ENCODE measurements at regions not wholly inside any gene's neighbourhood (a gene's known extent, or its start where the extent isn't known, plus 50 kb on each side); places are given as distances from the start of the nearest gene placed in this dataset.
"Not testable (repeated sequence)": the region's sequence is repeated elsewhere in the genome, so short reads cannot be mapped to it uniquely, and the experiment has no call there.

GRCh38 chr18:9049495-9049809 lies 53.0 kb upstream of the NDUFV2 start:
- DNase-seq (ENCODE audit: low read depth, low spot score) = no peak
- Histone ChIP-seq H3K4me3 (ENCODE audit: low read depth in 2 of 2, low read length in 2 of 2) (no peak overlapping the region), H3K4me1 (ENCODE audit: control insufficient read depth, insufficient read depth, low read length) (no peaks in the 10 kb centered on the region), H3K27ac (ENCODE audit: low read length) (no peak overlapping the region), H3K27me3 (ENCODE audit: control insufficient read depth, insufficient read depth, low read length) (no peaks in the 10 kb centered on the region), H3K9me3 (ENCODE audit: control insufficient read depth, insufficient read depth, low read depth, low read length) (peaks cover 8% of the 10 kb centered on the region; the same call in 1 of the 2 replicates), H3K36me3 (ENCODE audit: control insufficient read depth, insufficient read depth, low read length) (no peaks in the 10 kb centered on the region)
- no peak for ATAC-seq
- ChIA-PET CTCF (no interaction called here), POLR2A (no interaction called here)
- TF ChIP-seq REST (IDR thresholded peaks at IDR 0.05; ENCODE audit: insufficient read depth in 1 of 2, low read depth in 2 of 2, low read length in 1 of 2) = no peak
- TF ChIP-seq SIN3A (IDR thresholded peaks at IDR 0.05; ENCODE audit: borderline replicate concordance, insufficient read depth, low read depth, low read length) = no peak
- no peak for TF ChIP-seq POLR2AphosphoS5 (IDR thresholded peaks at IDR 0.05; ENCODE audit: low read depth, low read length)
- TF ChIP-seq CTCF (IDR thresholded peaks at IDR 0.05) = no peak
- TF ChIP-seq TCF7L2 (IDR thresholded peaks at IDR 0.05; ENCODE audit: low read depth, low read length) = no peak
- in situ Hi-C loops (cut with HindIII; ENCODE audit: low pct_unique_long_range_greater_than_20kb, low sequenced_read_pairs) (no loop called here), intact Hi-C loops (cut with micrococcal nuclease; ENCODE audit: unreplicated experiment) (no loop called here)
- no TSS peak for BruUV-seq (replicated peaks)

- H3K36me3 ChIP-seq (ENCODE audit: control insufficient read depth, insufficient read depth, low read length); DNase-seq (ENCODE audit: low read depth, low spot score); ATAC-seq; H3K4me1 ChIP-seq (ENCODE audit: control insufficient read depth, insufficient read depth, low read length); H3K27ac ChIP-seq (ENCODE audit: low read length); H3K27me3 ChIP-seq (ENCODE audit: control insufficient read depth, insufficient read depth, low read length); intact Hi-C loops (cut with micrococcal nuclease; ENCODE audit: unreplicated experiment); BruUV-seq (replicated peaks); in situ Hi-C loops (cut with HindIII; ENCODE audit: low pct_unique_long_range_greater_than_20kb, low sequenced_read_pairs); H3K4me3 ChIP-seq (ENCODE audit: low read depth in 2 of 2, low read length in 2 of 2); POLR2A ChIA-PET; H3K9me3 ChIP-seq (ENCODE audit: control insufficient read depth, insufficient read depth, low read depth, low read length); CTCF ChIA-PET: not testable (repeated sequence)
Observed at GRCh38 chr18:9050628-9051284, 51.7 kb upstream of the NDUFV2 start.

All from Panc1 (cell line).